T-cell (primary cell): ENCODE measurements at regions not wholly inside any gene's neighbourhood (a gene's known extent, or its start where the extent isn't known, plus 50 kb on each side); places are given as distances from the start of the nearest gene placed in this dataset.

ENCODE experiments used
- ATAC-seq, 4 experiments: fragments of 200-7000 bp in 3 of 4; fragments of 150-1000 bp in 1 of 4; cut with Tn5 transposase; replicated peaks in 1 of 4; 1 replicate in 3 of 4; 2 replicates in 1 of 4; pipeline ENCODE4 v1.10.0; 2021; ENCODE audit warnings: moderate library complexity in 3 of 4, mild to moderate bottlenecking in 2 of 4, moderate number of reproducible peaks in 1 of 4
- CTCF ChIA-PET, 2 donors: fragments of 300-600 bp; sonication (Branson Sonifier 250); formaldehyde crosslinking; loops; one replicate each; lab custom pipeline; 2022; ENCODE audit warnings: antibody characterized with exemption in 2 of 2; lab: Charles Lee
- POLR2A ChIA-PET, 2 donors: fragments of 300-600 bp; sonication (Branson Sonifier 250); formaldehyde crosslinking; loops; one replicate each; lab custom pipeline; 2022; ENCODE audit warnings: antibody characterized with exemption in 2 of 2; lab: Charles Lee
- DNase-seq, 35 experiments: peaks; one replicate each; pipeline versions ENCODE4 v3.0.0 to v3.0.0-alpha.2; 2013 to 2023
- H3K27ac ChIP-seq: one replicate; pipeline ENCODE4 v1.5.1; 2013; ENCODE audit warnings: low read length
- H3K27me3 ChIP-seq, 2 experiments: replicated peaks in 1 of 2; 1 replicate in 1 of 2; 2 replicates in 1 of 2; pipeline versions ENCODE4 v1.6.1 to v1.7.0; 2013; ENCODE audit warnings: low read length in 1 of 2, mixed read lengths in 1 of 2; ENCODE audit not compliant: control insufficient read depth in 2 of 2, insufficient read depth in 2 of 2; ENCODE audit errors: extremely low read depth in 1 of 2
- H3K36me3 ChIP-seq, 2 donors: 1 replicate in 1 of 2; 2 replicates in 1 of 2; pipeline versions ENCODE4 v1.6.1 to v1.7.0; 2013; ENCODE audit warnings: low read length in 1 of 2; ENCODE audit not compliant: control insufficient read depth in 2 of 2, insufficient read depth in 1 of 2; ENCODE audit errors: extremely low read depth in 1 of 2
- H3K4me1 ChIP-seq, 2 experiments: 1 replicate in 1 of 2; 2 replicates in 1 of 2; pipeline versions ENCODE4 v1.6.1 to v1.7.0; 2013; ENCODE audit warnings: low read length in 2 of 2, mixed read lengths in 1 of 2; ENCODE audit not compliant: insufficient read depth in 2 of 2, control insufficient read depth in 1 of 2; ENCODE audit errors: extremely low read depth in 1 of 2
- H3K4me3 ChIP-seq, 2 donors: 1 replicate in 1 of 2; 2 replicates in 1 of 2; pipeline versions ENCODE4 v1.5.1 to v1.7.0; 2013; ENCODE audit warnings: mild to moderate bottlenecking in 2 of 2, low read length in 1 of 2, moderate library complexity in 1 of 2; ENCODE audit not compliant: control insufficient read depth in 1 of 2; ENCODE audit errors: extremely low read depth in 1 of 2
- H3K9me3 ChIP-seq: 2 replicates; pipeline ENCODE4 v1.7.0; 2013
- H3K27ac Mint-ChIP-seq, 2 donors: one replicate each; pipeline ENCODE4 v1.8.0; 2020 to 2021; ENCODE audit warnings: mild to moderate bottlenecking in 2 of 2, mixed read lengths in 2 of 2
- H3K27me3 Mint-ChIP-seq, 2 donors: one replicate each; pipeline ENCODE4 v1.8.0; 2021 to 2022; ENCODE audit warnings: mixed read lengths in 2 of 2
- H3K36me3 Mint-ChIP-seq: one replicate; pipeline ENCODE4 v1.8.0; 2021; ENCODE audit warnings: mixed read lengths
- H3K4me1 Mint-ChIP-seq, 3 donors: one replicate each; pipeline ENCODE4 v1.8.0; 2020 to 2022; ENCODE audit warnings: mixed read lengths in 3 of 3, mild to moderate bottlenecking in 1 of 3
- H3K4me3 Mint-ChIP-seq, 3 donors: one replicate each; pipeline ENCODE4 v1.8.0; 2020 to 2022; ENCODE audit warnings: mild to moderate bottlenecking in 3 of 3, mixed read lengths in 3 of 3, moderate library complexity in 3 of 3
- H3K9me3 Mint-ChIP-seq, 3 donors: one replicate each; pipeline ENCODE4 v1.8.0; 2020 to 2022; ENCODE audit warnings: mixed read lengths in 3 of 3
- WGBS: methylation state at CpG from one replicate; pipeline ENCODE4 v1.1.5; 2013; ENCODE audit warnings: missing lambda C conversion rate; ENCODE audit not compliant: insufficient coverage; 5-methylcytosine and 5-hydroxymethylcytosine counted together

DNA sequence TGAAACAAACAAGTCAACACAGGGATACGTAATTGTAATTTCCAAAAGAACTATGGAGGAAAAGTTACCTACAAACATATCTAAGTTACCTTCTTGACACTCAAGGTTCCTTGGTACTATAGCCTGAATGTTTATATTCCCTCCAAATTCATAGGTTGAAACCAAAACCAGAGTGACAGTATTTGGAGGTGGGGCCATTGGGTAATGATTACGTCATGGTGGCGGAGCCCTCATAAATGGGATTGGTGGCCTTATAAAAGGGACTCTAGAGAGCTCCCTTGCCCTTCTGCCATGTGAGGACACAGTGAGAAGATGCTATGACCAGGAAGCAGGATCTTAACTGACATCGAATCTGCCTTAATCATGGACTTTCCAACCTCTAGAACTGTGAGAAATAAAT lies 87.3 kb downstream of the PMAIP1 start:
- Mint-ChIP-seq H3K4me3 (no peak overlapping the region), H3K9me3 (no peaks in the 10 kb centered on the region), H3K4me1 (no peaks in the 10 kb centered on the region), H3K27ac (no peak overlapping the region), H3K36me3 (no peaks in the 10 kb centered on the region), H3K27me3 (peaks cover 6 to 9% of the 10 kb centered on the region in 2 donors)
- no peak overlapping the region for H3K4me3 ChIP-seq
- H3K9me3 ChIP-seq: no peaks in the 10 kb centered on the region
- no peak for ATAC-seq
- H3K4me1 ChIP-seq: no peaks in the 10 kb centered on the region
- DNase-seq: no peak
- WGBS: 92% methylated on average over 2 of the region's 4 CpGs
- POLR2A ChIA-PET: interaction anchor here in 1 of 2 donors (0.6 kb wide), 1 partner anchor 19 kb away, joined by 3 read pairs; no protein-coding TSS in a partner anchor
- no peak overlapping the region for H3K27ac ChIP-seq
- no peaks in the 10 kb centered on the region for H3K36me3 ChIP-seq
- CTCF ChIA-PET: interaction anchor here in 1 of 2 donors (1.7 to 2.3 kb wide), 2 partner anchors 8 kb away, joined by 5 to 7 read pairs; no protein-coding TSS in a partner anchor
- no peaks in the 10 kb centered on the region for H3K27me3 ChIP-seq

DNA sequence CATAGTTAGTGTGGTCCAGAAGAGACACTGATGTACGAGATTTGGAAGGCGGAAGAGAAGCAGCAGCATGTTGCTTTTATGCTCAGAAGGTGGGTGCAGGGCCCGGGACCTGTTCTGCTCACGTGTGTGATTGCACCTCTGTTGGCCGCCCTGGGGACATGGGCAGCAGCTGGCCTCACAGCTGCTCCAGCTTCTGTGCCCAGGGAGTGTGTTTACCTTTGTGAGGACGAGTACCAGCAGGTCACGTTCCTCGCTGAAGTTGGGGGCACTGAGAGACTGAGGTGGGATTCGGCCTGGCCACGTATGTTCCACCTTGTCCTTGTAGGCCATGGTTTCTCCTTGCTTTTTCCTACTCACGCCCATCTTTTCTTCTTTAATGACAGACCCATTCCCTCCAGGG lies 86.3 kb downstream of the PMAIP1 start:
- Mint-ChIP-seq H3K4me1 (no peaks in the 10 kb centered on the region), H3K27me3 (peaks cover 5 to 6% of the 10 kb centered on the region in 2 donors), H3K36me3 (no peaks in the 10 kb centered on the region), H3K4me3 (no peak overlapping the region), H3K27ac (no peak overlapping the region), H3K9me3 (no peaks in the 10 kb centered on the region)
- CTCF ChIA-PET: interaction anchor here (1.7 kb wide), 2 partner anchors 8 to 9 kb away, joined by 5 to 6 read pairs; no protein-coding TSS in a partner anchor
- POLR2A ChIA-PET: no interaction called here
- no peaks in the 10 kb centered on the region for H3K36me3 ChIP-seq
- H3K4me3 ChIP-seq: no peak overlapping the region
- DNase-seq (no peak), ATAC-seq (no peak)
- H3K27me3 ChIP-seq: no peaks in the 10 kb centered on the region
- H3K27ac ChIP-seq: no peak overlapping the region
- WGBS: 66% methylated on average over 7 of the region's 11 CpGs
- no peaks in the 10 kb centered on the region for H3K4me1 ChIP-seq
- no peaks in the 10 kb centered on the region for H3K9me3 ChIP-seq

DNA sequence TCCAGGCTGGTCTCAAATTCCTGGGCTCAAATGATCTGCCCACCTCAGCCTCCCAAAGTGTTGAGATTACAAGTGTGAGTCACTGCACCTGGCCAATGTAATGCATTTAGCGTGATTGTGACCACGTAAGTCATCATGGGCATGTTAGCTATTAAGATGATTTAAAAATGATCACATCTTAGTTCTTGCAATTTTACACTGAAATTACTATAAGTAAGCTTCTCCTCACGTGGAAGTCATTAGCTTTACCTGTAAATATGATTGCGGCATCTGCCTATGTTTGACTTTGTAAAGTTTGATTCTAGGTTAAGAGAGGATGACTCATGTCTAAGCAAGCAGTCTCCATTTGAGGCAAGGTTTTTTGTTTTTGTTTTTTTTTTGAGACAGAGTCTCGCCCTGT lies 85.5 kb downstream of the PMAIP1 start:
- ChIA-PET CTCF (interaction anchor here (0.6 to 1.7 kb wide), 4 partner anchors 9 to 691 kb away, joined by 3 to 6 read pairs (median 4); no protein-coding TSS in a partner anchor), POLR2A (no interaction called here)
- peaks cover 0 to 5% of the 10 kb centered on the region in 2 donors for H3K27me3 Mint-ChIP-seq
- Histone ChIP-seq H3K4me1 (no peaks in the 10 kb centered on the region), H3K27me3 (no peaks in the 10 kb centered on the region), H3K9me3 (no peaks in the 10 kb centered on the region), H3K27ac (no peak overlapping the region), H3K4me3 (no peak overlapping the region), H3K36me3 (no peaks in the 10 kb centered on the region)
- WGBS: 88% methylated on average over 2 of the region's 5 CpGs
- no peaks in the 10 kb centered on the region for H3K9me3 Mint-ChIP-seq
- H3K27ac Mint-ChIP-seq: no peak overlapping the region
- H3K4me3 Mint-ChIP-seq: no peak overlapping the region
- ATAC-seq (no peak), DNase-seq (no peak)
- no peaks in the 10 kb centered on the region for H3K4me1 Mint-ChIP-seq
- no peaks in the 10 kb centered on the region for H3K36me3 Mint-ChIP-seq

DNA sequence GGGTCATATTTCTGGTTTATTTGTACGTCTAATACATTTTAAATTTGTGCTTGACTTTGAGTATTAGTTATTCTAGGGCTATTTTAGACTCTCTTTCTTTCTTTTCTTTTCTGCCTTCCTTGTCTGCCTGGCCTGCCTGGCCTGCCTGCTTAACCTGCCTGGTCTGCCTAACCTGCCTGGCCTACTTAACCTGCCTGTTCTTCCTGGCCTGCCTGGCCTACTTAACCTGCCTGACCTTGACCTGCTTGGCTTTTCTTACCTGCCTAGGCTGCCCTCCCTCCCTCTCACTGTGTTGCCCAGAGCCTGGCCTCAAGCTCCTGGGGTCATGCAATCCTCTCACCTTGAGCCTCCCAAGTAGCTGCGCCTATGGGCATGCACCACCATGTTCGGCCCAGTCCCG lies 83.7 kb downstream of the PMAIP1 start:
- DNase-seq (no peak), ATAC-seq (no peak)
- Histone ChIP-seq H3K27ac (no peak overlapping the region), H3K4me3 (no peak overlapping the region), H3K4me1 (no peaks in the 10 kb centered on the region), H3K36me3 (no peaks in the 10 kb centered on the region), H3K27me3 (no peaks in the 10 kb centered on the region), H3K9me3 (no peaks in the 10 kb centered on the region)
- no peak overlapping the region for H3K4me3 Mint-ChIP-seq
- 100% methylated on average over 3 of the region's 4 CpGs for WGBS
- H3K27ac Mint-ChIP-seq: no peak overlapping the region
- peaks cover 0 to 5% of the 10 kb centered on the region in 2 donors for H3K27me3 Mint-ChIP-seq
- no peaks in the 10 kb centered on the region for H3K36me3 Mint-ChIP-seq
- CTCF ChIA-PET: no interaction called here
- POLR2A ChIA-PET: no interaction called here
- no peaks in the 10 kb centered on the region for H3K4me1 Mint-ChIP-seq
- H3K9me3 Mint-ChIP-seq: no peaks in the 10 kb centered on the region

DNA sequence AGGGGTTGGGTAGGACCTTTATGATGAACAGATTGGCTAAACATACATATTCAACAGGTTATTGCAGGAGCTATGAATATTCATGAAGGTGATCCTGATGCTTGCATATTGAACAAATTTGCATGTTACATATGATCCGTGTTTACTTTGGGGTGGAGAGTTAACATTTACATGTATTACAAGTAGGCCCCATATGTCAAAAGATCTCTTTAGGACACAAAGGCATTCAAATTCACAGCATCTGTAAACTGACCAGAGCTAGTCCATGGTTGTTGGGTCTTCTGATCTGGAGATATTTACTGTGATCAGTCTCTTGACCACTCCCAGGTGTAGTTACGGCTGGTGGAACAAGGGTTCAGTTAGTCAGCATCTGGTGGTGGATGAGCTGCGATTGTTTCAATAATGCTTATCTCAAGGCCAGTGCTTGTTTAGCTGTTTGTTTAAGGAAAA lies 80.4 kb downstream of the PMAIP1 start:
- Mint-ChIP-seq H3K36me3 (no peaks in the 10 kb centered on the region), H3K27me3 (peaks cover 2 to 3% of the 10 kb centered on the region in 2 donors), H3K4me1 (no peaks in the 10 kb centered on the region), H3K9me3 (no peaks in the 10 kb centered on the region), H3K4me3 (no peak overlapping the region), H3K27ac (no peak overlapping the region)
- ATAC-seq (no peak), DNase-seq (no peak)
- H3K4me3 ChIP-seq: no peak overlapping the region
- H3K27me3 ChIP-seq: no peaks in the 10 kb centered on the region
- ChIA-PET CTCF (interaction anchor here (0.6 to 1.2 kb wide), 3 partner anchors 8 to 1597 kb away, joined by 3 to 7 read pairs (median 3); no protein-coding TSS in a partner anchor), POLR2A (no interaction called here)
- H3K36me3 ChIP-seq: no peaks in the 10 kb centered on the region
- H3K9me3 ChIP-seq: no peaks in the 10 kb centered on the region
- H3K27ac ChIP-seq: no peak overlapping the region
- H3K4me1 ChIP-seq: no peaks in the 10 kb centered on the region
- WGBS: 94% methylated on average over 2 of the region's 3 CpGs

DNA sequence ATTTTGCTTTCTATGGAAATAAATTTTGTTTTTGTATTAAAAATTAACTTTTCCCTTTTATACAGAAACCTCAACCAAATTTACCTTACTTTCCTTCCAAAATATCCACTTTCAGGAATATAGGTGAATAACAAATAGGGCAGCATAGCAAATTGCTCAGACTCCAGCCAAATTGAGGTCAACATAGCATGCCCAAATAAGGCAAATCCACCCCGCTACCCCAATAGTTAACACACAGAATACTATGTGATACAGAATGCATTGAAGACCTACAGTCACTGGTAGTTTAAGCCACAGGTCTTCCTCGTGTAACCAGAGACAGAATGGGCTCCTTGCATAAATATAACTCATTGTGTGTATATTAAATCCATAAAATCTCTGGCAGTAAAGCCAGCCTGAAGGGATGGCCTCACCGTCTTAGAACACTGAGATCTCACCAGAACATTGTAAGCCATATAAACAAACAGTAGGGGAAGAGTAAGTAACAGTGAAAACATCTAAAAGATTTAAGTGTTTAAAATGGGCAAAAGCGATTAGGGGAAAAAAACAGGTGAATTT lies 72.2 kb downstream of the PMAIP1 start:
- POLR2A ChIA-PET: no interaction called here
- no peak overlapping the region for H3K4me3 ChIP-seq
- no peaks in the 10 kb centered on the region for H3K36me3 ChIP-seq
- H3K27ac ChIP-seq: no peak overlapping the region
- Mint-ChIP-seq H3K4me3 (no peak overlapping the region), H3K27me3 (peaks cover 17 to 19% of the 10 kb centered on the region in 2 donors), H3K36me3 (no peaks in the 10 kb centered on the region), H3K9me3 (no peaks in the 10 kb centered on the region), H3K4me1 (peaks cover 5 to 8% (median 6%) of the 10 kb centered on the region in 3 donors), H3K27ac (no peak overlapping the region)
- CTCF ChIA-PET: no interaction called here
- DNase-seq (no peak), ATAC-seq (no peak)
- H3K27me3 ChIP-seq: peaks cover 0 to 4% of the 10 kb centered on the region in 2 experiments
- no peaks in the 10 kb centered on the region for H3K4me1 ChIP-seq
- H3K9me3 ChIP-seq: no peaks in the 10 kb centered on the region
- WGBS: no CpG with 5 or more reads among the region's 4 CpGs
